CD4-positive, alpha-beta T cell treated with Interleukin-4 for 1 hour (primary cell): ENCODE measurements at regions not wholly inside any gene's neighbourhood (a gene's known extent, or its start where the extent isn't known, plus 50 kb on each side); places are given as distances from the start of the nearest gene placed in this dataset.
"Not testable (repeated sequence)": the region's sequence is repeated elsewhere in the genome, so short reads cannot be mapped to it uniquely, and the experiment has no call there.

ENCODE experiments used
- DNase-seq, 2 donors: peaks; one replicate each; pipeline ENCODE4 v3.0.0-alpha.2; 2020 to 2022

DNA sequence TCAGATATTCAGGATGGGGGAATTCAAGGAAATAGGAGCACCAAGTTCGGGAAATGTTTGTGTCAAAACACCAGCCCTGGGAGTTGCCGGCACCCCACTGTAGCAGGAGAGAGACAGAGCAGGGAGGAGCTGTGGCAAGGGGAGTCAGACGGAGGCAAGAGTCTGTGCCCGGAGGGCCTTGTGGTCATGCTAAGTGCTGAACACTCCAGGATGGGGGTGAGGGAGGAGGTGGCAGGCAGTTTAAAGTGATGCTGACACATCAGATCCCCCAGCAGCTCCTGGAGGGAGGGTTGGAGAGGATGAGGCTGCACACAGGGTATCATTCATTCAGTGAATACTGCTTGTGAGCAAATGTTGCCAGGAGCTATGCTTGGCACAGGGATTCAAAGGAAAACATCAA is 150.3 kb upstream of the ETV3 start:
- DNase-seq: no peak

DNA sequence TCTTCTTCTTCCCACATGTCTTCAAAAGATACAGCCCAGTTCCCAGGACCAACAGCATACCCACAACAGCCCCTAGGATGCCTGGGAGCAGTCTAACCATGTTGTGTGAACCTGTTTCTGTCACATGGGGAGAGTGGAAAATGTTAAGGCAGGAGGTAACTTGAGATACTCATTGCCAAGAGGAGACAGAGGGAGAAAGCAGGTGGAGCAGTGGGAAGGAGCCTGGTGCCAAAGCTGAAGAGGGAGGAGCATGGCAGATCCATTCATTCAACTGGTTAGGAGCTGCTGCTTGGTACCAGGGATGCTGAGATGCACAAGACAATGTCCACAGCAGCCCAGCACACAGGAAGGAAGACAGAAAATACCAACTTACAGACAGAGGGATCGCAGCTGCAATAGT is 149.8 kb upstream of the ETV3 start:
- no peak for DNase-seq

DNA sequence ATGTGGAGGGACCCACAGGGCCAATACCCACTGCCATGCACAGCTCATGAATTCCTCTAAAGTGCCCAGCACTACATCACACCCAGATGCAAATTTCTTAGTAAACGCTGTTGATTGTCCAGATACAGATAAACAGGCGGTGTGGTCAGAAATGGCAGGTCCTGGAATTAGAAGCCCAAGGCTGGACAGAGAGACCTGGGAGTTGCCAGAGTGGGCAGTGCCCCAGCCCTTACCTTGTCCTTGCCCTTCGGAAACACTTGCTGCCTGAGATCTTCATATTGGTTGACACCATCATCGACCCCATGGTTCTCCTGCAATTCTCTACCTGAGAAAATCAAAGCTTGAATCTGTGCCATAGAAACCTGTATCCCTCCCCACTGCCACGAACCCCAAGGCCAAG is 149.3 kb upstream of the ETV3 start:
- no peak for DNase-seq

DNA sequence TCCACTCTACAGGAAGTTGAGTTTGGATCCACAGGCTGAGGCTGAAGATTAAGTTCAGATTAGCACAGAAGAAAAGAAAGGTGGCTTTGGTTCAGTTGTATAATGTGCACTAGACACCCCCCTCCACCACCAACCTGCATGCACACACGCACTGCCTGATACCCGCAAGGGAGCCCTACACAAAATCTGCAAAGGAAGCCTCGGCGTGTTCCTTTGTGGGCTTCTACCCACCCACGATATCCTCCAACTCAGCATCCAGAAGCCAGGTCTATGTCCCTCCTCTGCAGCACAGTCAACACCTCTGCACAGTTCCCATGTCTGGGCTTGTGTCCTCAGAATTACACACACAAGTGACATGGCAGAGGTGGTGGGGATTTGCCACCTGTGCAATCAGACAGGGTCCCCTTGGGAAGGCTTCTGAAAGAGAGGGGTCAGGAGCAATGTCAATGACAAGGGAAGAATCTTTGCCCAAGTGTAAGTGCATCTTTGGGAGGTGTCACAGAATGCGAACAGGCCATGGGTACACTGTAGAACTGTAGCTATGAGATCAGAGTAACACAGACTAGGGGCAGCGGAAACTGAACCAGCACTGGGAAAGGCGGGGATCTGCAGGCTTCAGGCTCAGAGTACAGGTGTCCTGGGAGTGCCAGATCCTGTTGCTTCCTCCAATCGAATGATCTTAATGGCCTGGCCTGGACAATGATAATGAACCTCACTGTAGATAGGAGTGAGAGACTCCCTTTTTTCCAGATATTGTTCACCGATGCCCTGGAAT is 148.6 kb upstream of the ETV3 start:
- DNase-seq: no peak

DNA sequence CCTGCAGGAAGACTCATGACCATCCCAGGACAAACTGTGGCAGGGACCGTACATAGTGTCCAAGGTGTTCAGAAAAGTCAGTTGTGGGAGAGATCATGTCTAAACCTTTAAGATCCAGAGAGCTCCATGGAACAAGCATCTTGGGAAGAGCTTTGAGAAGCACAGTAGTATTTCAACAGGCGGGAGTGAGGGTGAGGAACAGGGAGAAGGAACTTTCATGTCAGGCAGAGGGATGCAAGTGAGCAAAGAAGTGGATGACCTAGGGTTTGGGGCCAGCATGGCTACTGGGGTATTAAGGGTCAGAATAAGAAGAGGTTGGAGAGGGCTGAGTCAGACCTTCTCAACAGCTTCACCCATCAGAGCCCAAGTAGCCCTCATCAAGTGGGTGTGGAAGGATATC is 147.9 kb upstream of the ETV3 start:
- no peak for DNase-seq

DNA sequence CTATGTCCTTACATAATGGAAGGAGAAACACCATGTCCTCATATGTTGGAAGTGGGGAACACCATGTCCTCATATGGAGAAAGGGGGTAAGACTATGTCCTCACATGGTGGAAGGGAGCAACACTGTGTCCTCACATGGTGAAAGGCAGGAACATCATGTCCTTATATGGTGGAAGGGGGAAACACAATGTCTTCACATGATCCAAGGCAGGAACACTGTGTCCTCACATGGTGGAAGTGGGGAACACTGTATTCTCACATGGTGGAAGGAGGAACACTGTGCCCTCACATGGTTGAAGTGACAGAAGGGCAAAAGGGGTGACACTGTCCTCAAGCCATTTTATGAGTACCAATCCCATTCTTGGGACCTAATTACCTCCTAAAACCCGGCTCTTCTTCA is 146.3 kb upstream of the ETV3 start:
- DNase-seq: no peak

DNA sequence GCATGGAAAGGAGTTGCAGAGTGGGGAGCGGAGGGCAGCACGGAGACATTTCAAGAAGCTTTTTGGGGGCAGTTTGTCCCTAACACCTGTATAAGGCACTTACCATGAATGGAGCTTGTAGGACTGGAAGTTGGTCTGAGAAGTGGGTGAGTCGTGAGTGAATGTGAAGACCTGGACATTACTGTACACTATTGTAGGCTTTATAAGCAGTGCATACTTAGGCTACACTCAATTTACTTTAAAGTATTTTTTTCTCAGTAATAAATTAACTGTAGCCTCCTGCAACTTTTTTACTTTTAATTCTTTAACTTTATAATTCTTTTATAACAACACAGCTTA is 141.6 kb upstream of the ETV3 start:
- DNase-seq: no peak

DNA sequence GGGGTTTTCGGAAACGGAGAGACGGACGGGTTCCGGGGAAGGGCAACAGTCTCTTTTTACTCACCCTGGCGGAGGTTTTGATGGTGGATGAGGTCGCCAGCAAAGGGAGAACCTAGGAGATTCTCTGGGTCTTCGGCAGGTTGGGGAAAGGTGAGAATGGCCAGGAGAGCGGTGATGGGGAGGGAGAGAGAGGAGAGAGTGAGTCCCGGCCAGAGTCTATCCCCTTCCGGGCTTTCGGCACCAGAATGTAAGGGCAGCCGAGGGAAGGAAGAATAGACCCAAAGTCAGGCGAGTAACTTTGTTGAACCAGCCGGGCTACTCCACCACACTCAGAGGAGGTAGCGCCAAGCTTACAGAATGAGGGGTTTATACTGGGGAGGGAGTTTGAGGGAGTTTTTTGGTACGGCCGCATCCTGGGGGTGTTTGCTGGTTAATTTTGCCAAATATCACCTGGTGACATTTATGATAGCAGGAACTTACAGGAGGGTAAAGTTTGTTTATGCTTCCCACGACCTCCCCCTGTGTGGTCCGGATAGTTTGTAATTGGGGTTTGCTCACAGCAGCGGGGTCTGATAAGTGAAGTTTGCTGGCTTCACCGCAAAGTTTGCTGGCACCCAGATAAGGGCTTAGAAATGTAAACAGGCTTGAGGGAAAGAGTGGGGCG is 141.1 kb upstream of the ETV3 start:
- DNase-seq: no peak

DNA sequence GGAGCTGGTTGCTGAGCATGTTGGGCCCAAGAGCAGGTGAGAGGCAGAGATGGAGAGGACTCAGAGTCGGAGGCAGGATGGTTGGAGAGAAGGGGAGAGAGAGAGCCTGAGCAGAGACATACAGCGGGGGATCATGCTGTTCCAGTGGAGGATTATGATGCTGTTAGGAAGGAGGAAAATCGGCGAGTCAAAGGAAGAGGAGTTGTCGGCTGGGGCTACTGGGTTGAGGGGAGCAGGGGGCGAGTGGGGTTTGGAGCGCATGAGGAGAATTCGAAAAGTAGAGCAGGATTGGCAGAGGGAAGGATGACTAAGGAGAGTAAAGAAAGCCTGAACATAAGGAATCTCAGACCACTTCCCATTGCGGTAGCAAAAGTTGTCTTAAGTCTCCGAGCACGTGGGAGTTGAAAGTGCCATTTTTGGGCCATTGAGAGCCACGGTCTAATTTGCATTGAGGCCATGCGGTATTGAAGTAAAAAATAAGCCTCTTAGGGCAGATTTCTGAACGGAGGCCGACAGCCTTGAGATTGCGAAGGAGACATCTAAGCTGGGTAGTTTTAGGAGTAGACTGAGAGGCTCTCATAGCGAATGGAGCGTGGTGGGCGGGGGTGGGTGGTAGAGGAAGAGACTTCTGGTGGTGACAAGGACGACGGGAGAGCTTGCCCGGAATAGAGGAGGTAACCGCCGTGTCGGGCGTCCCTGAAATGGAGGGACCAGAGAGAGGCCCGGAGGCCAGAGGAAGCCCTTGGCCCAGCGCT is 140.4 kb upstream of the ETV3 start:
- DNase-seq: no peak

DNA sequence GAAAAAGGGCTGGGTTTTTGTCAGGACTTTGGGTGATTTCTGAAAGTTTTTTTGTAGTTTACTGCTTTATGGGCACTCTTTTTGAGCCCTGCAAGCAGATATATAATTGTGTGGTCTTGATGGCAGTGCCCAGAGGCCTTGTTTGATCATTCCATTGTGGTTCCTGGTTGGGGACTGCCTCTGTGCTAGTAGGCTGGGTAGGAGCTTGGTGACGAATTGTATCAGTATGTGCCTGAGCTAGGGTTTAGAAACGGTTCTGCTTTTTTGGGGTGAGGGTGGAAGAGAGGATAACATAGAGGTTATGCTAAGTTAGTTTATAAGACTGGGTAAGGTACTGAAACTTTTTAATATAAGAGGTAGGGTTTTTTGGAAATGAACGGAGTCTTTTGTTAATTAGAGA is 139.7 kb upstream of the ETV3 start:
- DNase-seq: no peak

DNA sequence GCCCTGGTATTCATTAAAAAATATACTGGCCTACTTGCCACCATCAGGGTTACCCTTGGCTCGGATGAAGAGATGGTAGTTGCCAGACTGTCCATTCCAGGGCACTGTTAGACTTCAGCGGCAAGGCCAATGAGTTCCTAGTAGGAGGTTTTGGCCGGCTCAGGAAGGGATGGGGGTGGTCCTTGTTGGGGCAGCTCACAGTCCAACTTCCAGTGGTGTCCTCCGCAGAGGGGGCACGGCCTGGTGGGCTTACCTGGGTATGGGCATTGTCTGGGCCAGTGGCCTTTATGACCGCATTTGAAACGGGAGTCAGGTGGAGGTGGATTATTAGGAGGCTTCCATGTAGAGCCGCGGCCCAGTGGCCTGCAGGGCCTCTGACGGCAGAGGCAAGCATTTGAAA is 139.1 kb upstream of the ETV3 start:
- no peak for DNase-seq

DNA sequence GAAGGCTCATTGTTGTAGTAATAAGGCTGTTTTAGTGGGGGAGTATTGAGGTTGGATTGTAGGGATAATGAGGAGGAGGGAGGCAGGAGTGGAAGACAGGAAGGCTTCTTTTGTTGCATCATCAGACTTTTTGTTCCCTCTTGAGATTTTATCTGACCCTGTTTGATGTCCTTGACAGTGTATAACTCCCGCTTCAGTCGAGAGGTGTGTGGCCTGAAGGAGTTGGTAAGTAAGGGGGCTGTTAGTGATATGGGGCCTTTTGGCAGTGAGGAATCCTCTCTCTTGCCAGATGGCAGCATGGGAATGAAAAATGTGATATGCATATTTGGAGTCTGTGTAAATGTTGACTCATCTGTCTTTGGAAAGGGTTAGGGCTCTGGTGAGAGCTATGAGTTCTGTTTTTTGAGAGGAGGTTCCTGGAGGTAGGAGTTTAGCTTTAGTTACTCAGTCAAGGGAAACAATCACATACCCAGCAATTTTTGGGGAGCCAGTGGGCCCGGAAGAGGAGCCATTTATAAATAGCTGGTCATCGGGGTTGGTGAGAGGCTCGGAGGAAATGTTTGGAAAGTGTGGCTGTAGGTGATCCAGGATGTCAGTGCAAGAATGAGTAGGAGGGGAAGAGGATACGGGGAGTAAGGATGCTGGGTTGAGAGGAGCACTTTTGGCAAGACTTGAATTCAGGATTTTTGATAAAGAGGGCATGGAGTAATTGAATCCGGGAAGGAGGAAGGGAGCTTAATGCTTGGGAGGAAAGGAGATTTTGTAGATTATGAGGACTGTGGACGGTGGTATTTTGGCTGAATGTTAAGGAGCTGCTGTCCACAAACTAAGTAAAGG is 136.7 kb upstream of the ETV3 start:
- no peak for DNase-seq

DNA sequence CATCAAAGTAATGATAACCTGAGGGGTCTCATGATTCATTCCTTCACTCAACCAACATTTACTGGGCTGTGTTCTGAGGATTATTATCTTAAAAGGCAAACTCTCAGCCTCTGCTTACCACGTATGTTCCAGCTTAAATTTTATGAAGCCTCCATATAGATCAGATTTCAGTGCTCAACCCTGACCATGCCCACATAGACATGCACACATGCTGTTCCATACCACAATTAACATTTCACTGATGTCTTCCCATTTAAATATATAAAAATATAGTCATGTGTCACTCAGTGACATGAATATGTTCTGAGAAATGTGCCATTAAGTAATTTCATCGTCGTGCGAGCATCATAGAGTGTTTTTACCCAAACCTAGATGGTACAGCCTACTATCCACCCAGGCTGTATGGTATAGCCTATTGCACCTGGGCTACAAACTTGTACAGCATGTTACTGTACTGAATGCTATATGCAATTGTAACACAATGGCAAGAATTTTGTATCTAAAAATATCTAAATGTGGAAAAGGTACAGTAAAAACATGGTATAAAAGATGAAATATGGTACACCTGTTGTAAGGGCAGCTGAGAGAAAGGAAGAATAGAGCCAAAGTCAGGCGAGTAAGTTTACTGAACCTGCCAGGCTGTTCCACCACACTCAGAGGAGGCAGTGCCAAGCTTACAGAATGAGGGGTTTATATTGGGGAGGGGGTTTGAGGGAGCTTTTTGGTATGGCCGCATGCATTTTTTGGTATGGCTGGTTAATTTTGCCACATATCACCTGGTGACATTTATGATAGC is 134.7 kb upstream of the ETV3 start:
- no peak for DNase-seq

DNA sequence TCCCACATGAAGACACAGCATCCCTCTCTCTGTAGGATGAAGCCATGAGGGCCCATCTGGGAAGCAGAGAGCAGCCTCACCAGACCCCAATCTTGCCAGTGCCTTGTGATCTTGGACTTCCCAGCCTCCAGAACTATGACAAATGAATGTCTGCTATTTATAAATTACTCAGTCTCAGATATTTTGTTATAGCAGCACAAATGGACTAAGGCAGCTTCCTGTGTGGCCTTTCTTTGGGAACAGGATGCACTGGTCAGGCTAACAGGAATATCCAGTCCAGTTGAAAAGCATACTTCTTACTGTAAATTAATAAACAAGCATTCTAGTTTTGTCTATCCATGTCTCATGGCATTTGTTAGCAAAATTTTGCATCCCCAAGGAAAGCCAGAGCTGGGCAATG is 134.1 kb upstream of the ETV3 start:
- no peak for DNase-seq

DNA sequence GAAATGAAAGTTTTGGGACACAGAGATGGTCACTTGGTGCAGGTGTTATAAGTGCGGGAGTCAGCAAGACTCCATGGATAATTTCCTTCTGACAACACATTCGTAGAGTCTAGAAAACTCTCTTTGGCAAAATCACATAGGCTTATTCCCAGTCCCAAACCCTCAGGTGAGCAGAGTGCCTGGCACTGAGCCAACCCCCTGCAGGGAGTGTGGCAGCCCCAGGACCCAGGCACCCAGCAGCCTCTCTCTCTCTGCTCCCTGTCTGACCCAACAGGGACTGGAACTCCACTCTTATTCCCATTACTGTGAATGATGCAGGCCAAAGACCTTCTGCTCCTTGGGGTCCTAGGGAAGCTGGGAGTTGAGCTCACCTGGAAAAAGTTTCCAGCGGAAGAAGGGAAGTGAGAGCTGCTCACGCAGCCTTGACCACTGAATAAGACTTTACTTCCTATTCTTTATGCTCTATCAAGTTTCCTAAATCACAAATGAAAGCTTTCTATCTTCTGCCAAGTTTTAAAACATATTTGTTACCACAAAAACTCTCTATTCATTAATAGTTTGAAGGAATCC is 132.6 kb upstream of the ETV3 start:
- no peak for DNase-seq

DNA sequence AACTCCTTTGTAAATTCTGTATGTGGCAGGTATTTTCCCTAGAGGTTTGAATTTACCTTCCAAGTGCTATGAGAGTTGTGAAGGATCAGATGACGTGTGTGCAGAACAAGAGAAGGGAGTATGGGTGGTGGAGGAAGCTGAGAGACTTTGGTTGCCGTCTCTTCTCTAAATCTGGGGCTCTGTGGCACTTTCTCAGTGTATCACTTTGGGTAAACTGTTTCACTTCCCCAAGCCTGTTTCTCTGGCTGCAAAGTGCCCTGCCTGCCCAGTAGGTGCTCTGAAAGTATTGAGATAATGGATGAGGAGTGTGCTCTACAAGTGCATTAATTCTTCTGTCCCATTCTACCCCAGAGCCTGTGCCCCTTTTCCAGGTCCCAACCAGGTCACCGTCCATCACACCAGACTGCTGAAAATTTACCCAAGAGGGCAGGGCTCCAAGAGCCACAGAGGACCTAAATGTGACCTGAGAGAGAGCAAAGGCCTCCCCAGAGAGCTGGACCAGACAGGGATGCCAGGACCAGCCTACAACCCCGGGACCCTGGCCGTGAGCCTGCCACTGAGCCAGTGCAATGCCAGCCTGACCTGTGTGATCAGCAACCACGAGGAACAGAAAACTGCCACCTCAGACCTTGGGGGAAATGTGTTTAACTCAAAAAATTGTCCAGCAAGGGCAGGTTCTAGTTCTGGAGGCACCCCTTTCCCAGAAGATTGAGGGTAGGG is 131.6 kb upstream of the ETV3 start:
- no peak for DNase-seq

DNA sequence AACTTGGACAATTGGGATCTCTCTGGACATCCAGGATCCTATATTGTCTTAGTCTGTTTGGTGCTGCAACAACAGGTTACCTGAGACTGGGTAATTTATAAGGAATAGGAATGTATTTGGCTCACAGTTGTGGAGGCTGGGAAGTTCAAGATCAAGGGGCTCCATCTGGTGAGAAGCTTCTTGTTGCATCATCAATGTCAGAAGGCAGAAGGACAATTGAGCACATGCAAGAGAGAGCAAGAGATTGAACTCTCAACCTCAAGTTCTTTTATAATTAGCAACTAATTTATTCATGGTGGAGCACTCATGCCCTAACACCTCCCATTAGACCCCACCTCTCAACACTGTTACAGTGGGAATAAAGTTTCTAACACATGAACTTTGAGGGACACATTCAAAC is 124.7 kb upstream of the ETV3 start:
- DNase-seq: no peak

DNA sequence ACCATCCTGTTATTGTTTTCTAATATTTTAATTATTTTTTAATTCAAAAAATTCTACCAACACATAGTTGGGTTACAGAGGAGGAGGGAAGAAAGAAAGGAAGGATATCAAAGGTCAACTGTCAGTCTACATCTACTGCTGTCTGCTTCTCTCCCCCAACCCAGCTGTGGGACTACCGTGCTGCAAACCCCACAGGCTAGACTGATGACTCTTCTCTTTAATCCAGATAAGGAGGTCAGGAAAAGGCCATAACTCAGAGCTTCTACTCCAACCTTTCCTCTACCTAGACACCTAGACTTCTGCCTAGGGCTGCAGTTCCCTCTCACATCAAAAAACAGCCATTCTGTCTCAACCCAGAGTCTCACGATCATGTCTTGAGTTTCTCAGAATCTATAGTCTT is 124.2 kb upstream of the ETV3 start:
- DNase-seq: no peak

DNA sequence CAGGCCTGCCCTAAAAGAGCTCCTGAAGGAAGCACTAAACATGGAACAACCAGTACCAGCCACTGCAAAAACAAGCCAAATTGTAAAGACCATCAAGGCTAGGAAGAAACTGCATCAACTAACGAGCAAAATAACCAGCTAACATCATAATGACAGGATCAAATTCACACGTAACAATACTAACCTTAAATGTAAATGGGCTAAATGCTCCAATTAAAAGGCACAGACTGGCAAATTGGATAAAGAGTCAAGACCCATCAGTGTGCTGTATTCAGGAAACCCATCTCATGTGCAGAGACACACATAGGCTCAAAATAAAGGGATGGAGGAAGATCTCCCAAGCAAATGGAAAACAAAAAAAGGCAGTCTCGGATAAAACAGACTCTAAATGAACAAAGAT is 117.7 kb upstream of the ETV3 start:
- not testable (repeated sequence) for DNase-seq

DNA sequence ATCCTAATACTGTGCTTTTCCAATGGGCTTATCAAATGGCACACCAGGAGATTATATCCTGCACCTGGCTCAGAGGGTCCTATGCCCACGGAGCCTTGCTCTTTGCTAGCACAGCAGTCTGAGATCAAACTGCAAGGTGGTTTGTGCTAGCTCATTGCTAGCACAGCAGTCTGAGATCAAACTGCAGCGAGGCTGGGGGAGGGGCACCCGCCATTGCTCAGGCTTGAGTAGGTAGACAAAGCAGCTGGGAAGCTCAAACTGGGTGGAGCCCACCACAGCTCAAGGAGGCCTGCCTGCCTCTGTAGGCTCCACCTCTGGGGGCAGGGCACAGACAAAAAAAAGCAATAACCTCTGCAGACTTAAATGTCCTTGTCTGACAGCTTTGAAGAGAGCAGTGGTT is 116.0 kb upstream of the ETV3 start:
- DNase-seq: not testable (repeated sequence)

DNA sequence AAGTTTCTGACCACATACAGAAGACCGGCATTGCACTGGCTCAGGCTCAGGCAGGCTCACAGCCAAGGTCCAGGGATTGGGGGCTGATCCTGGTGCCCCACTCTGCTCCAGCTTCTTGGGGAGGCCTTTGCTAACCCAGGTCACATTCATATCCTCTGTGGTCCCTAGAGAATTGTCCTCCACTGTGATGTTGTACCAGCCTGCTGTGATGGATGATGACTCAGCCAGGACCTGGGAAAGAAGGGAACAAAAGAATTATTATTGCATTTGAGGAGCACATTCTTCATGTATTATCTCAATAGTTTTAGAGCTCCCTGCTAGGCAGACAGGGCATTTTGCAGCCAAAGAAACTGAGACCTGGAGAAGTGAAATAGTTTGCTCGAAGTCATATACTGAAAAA is 114.3 kb upstream of the ETV3 start:
- no peak for DNase-seq
